ENCODE measurements at regions not wholly inside any gene's neighbourhood (a gene's known extent, or its start where the extent isn't known, plus 50 kb on each side); places are given as distances from the start of the nearest gene placed in this dataset.

- TF ChIP-seq REST (IDR thresholded peaks at IDR 0.05) (no peak), GABPA (IDR thresholded peaks at IDR 0.05 in 1 of 2, conservative IDR thresholded peaks at IDR 0.05 in 1 of 2) (no peak), SP1 (IDR thresholded peaks at IDR 0.05) (no peak), NR2F2 (IDR thresholded peaks at IDR 0.05) (no peak), MAX (IDR thresholded peaks at IDR 0.05) (no peak), FOXA2 (IDR thresholded peaks at IDR 0.05) (no peak)
Measured at GRCh38 chr1:38293567-38293966, 247.0 kb upstream of the POU3F1 start (continued).

GRCh38 chr1:38292969-38293368 is 246.4 kb upstream of the POU3F1 start:
- Histone ChIP-seq H3K27ac (ENCODE audit: low read depth in 1 of 2, low read length in 2 of 2) (no peak overlapping the region), H3K36me3 (ENCODE audit: control insufficient read depth in 4 of 4, insufficient read depth in 3 of 4, low read depth in 1 of 4, low read length in 3 of 4) (no peaks in the 10 kb centered on the region), H3K9me3 (ENCODE audit: control insufficient read depth in 4 of 4, low read length in 3 of 4) (no peaks in the 10 kb centered on the region), H3K4me3 (ENCODE audit: low read depth in 1 of 3, low read length in 3 of 3) (no peak overlapping the region), H3K9ac (ENCODE audit: low read depth in 1 of 2, low read length in 2 of 2) (no peak overlapping the region), H3K4me1 (ENCODE audit: control insufficient read depth in 4 of 4, insufficient read depth in 4 of 4, low read length in 3 of 4) (no peaks in the 10 kb centered on the region), H3K27me3 (ENCODE audit: control insufficient read depth in 4 of 4, insufficient read depth in 4 of 4, low read length in 3 of 4) (no peaks in the 10 kb centered on the region)
- no peak for TF ChIP-seq JUND (IDR thresholded peaks at IDR 0.05)
- no peak for TF ChIP-seq GABPA (IDR thresholded peaks at IDR 0.05 in 1 of 2, conservative IDR thresholded peaks at IDR 0.05 in 1 of 2)
- TF ChIP-seq YY1 (IDR thresholded peaks at IDR 0.05) = no peak
- no peak for TF ChIP-seq ATF3 (IDR thresholded peaks at IDR 0.05)
- no peak for TF ChIP-seq SP1 (IDR thresholded peaks at IDR 0.05)
- no peak for TF ChIP-seq REST (IDR thresholded peaks at IDR 0.05)
- no peak for DNase-seq (ENCODE audit: low spot score)
- 83% methylated on average over 3 of the region's 3 CpGs for WGBS

GRCh38 chr1:38291906-38292521 is 245.4 kb upstream of the POU3F1 start:
- H3K27me3 ChIP-seq (ENCODE audit: control insufficient read depth in 4 of 4, insufficient read depth in 4 of 4, low read length in 3 of 4) = no peaks in the 10 kb centered on the region
- no peaks in the 10 kb centered on the region for H3K9me3 ChIP-seq (ENCODE audit: control insufficient read depth in 4 of 4, low read length in 3 of 4)
- TF ChIP-seq JUND (IDR thresholded peaks at IDR 0.05) = no peak
- no peak for TF ChIP-seq RXRA (IDR thresholded peaks at IDR 0.05)
- no peak for TF ChIP-seq FOXA2 (IDR thresholded peaks at IDR 0.05)
- no peak for TF ChIP-seq HNF4A (conservative IDR thresholded peaks at IDR 0.05)
- TF ChIP-seq YY1 (IDR thresholded peaks at IDR 0.05) = no peak
- no peak for TF ChIP-seq CTCF (IDR thresholded peaks at IDR 0.05; ENCODE audit: low read depth, low read length, missing input control)
- H3K4me3 ChIP-seq (ENCODE audit: low read depth in 1 of 3, low read length in 3 of 3) = no peak overlapping the region
- peaks cover 0 to 6% (median 0%) of the 10 kb centered on the region in 4 donors for H3K4me1 ChIP-seq (ENCODE audit: control insufficient read depth in 4 of 4, insufficient read depth in 4 of 4, low read length in 3 of 4)
- no peak overlapping the region for H3K27ac ChIP-seq (ENCODE audit: low read depth in 1 of 2, low read length in 2 of 2)
- no peak for DNase-seq (ENCODE audit: low spot score)
- H3K9ac ChIP-seq (ENCODE audit: low read depth in 1 of 2, low read length in 2 of 2) = no peak overlapping the region
- H3K36me3 ChIP-seq (ENCODE audit: control insufficient read depth in 4 of 4, insufficient read depth in 3 of 4, low read depth in 1 of 4, low read length in 3 of 4) = no peaks in the 10 kb centered on the region
- WGBS = 39% methylated on average over 26 of the region's 26 CpGs

Data from liver (tissue), 8 donors.